Immature natural killer cell (primary cell): ENCODE measurements at regions not wholly inside any gene's neighbourhood (a gene's known extent, or its start where the extent isn't known, plus 50 kb on each side); places are given as distances from the start of the nearest gene placed in this dataset.
A peak's percentile ranks its signal among the peaks of the same experiment; 100 is the strongest.
"Not testable (repeated sequence)": the region's sequence is repeated elsewhere in the genome, so short reads cannot be mapped to it uniquely, and the experiment has no call there.

Experiments used
- DNase-seq, 3 donors: peaks; one replicate each; pipeline ENCODE4 v3.0.0; 2022; ENCODE audit warnings: mixed read lengths in 1 of 3
- H3K27ac Mint-ChIP-seq, 6 donors: one replicate each; pipeline ENCODE4 v1.8.0; 2020; ENCODE audit warnings: mixed read lengths in 6 of 6, mild to moderate bottlenecking in 5 of 6, inconsistent platforms in 4 of 6, moderate library complexity in 3 of 6
- H3K27me3 Mint-ChIP-seq, 3 donors: one replicate each; pipeline ENCODE4 v1.8.0; 2020 to 2021; ENCODE audit warnings: low read depth in 3 of 3, mild to moderate bottlenecking in 3 of 3, mixed read lengths in 3 of 3, moderate library complexity in 3 of 3, inconsistent platforms in 1 of 3
- H3K36me3 Mint-ChIP-seq, 3 donors: one replicate each; pipeline ENCODE4 v1.8.0; 2020; ENCODE audit warnings: mixed read lengths in 3 of 3, inconsistent platforms in 2 of 3, mild to moderate bottlenecking in 2 of 3
- H3K4me1 Mint-ChIP-seq, 2 donors: one replicate each; pipeline ENCODE4 v1.8.0; 2020; ENCODE audit warnings: inconsistent platforms in 2 of 2, mild to moderate bottlenecking in 2 of 2, mixed read lengths in 2 of 2, moderate library complexity in 1 of 2
- H3K4me3 Mint-ChIP-seq, 5 donors: one replicate each; pipeline ENCODE4 v1.8.0; 2020; ENCODE audit warnings: mild to moderate bottlenecking in 5 of 5, mixed read lengths in 5 of 5, inconsistent platforms in 3 of 5, moderate library complexity in 3 of 5
- H3K9me3 Mint-ChIP-seq, 6 donors: one replicate each; pipeline ENCODE4 v1.8.0; 2020; ENCODE audit warnings: mild to moderate bottlenecking in 6 of 6, mixed read lengths in 6 of 6, inconsistent platforms in 4 of 6, moderate library complexity in 3 of 6

DNA sequence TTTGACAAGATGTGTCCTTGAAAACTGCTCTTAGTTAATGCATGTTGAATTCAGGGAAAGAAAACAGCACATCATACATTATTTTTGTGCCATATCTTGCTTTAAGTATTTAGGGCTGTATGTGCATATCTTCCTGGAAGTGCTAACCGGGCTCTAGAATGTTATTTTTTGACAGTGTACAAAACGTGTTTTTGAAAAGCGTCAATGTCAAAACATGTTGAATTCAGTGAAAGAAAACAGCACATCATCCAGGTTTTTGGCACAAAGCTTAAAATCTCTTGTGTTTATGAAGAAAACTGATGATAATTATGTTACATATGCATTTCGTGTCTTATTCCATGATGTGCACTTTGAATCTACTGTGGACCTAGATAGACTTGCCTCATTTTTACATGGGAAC lies 82.7 kb downstream of the ASCL4 start:
- no peak overlapping the region for H3K4me3 Mint-ChIP-seq
- H3K27ac Mint-ChIP-seq, result no peak overlapping the region
- DNase-seq, result no peak
- no peaks in the 10 kb centered on the region for H3K36me3 Mint-ChIP-seq
- H3K4me1 Mint-ChIP-seq, result no peaks in the 10 kb centered on the region
- peaks cover 0 to 17% (median 5%) of the 10 kb centered on the region in 3 donors for H3K27me3 Mint-ChIP-seq
- H3K9me3 Mint-ChIP-seq, result peaks cover 0 to 1% (median 0%) of the 10 kb centered on the region in 6 donors

DNA sequence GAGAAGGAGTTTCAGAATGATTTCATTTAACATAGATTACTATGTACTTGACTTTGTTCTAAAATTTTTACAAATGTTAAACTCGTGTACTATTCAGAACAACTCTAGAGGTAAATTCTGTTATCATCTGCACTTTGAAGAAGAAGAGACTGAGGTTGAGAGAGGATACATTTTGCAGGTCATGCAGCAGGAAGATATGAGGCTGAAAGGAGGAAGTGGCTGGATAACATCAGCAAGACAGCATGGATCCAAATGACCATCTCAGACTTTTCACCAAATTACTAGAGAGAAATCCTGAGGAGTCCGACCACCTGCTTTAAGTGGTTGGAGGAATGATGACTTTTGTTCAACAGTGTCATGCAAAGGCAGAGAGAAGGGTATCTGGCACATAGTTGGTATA lies 84.9 kb downstream of the ASCL4 start:
- H3K36me3 Mint-ChIP-seq, result peaks cover 0 to 4% (median 0%) of the 10 kb centered on the region in 3 donors
- H3K9me3 Mint-ChIP-seq, result peaks cover 0 to 1% (median 0%) of the 10 kb centered on the region in 6 donors
- no peaks in the 10 kb centered on the region for H3K4me1 Mint-ChIP-seq
- DNase-seq, result no peak
- H3K4me3 Mint-ChIP-seq, result no peak overlapping the region
- H3K27ac Mint-ChIP-seq, result no peak overlapping the region
- peaks cover 6 to 34% (median 17%) of the 10 kb centered on the region in 3 donors for H3K27me3 Mint-ChIP-seq

DNA sequence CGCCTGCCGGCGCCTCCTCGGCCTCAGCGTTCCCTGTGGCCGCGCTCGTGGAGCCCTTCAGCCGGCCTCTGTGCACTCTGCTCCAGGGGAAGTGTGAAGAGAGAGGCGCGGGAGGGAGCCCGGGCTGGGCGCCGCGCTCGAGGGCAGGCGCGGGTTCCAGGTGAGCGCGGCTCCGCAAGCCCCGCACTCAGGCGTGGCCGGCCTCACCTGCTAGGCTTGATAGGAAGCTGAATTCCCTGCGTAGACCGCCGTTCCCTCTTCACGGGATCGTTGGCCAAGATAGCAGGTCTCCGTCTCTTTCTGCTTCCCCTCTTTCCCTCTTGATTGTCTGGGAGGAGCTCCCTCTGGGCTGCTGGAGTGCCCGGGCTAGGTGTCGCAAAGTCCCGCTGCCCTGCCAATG lies 89.7 kb downstream of the ASCL4 start:
- no peak for DNase-seq
- no peak overlapping the region for H3K27ac Mint-ChIP-seq
- H3K9me3 Mint-ChIP-seq, result peaks cover 0 to 1% (median 0%) of the 10 kb centered on the region in 6 donors
- H3K4me3 Mint-ChIP-seq, result no peak overlapping the region
- H3K27me3 Mint-ChIP-seq, result peaks cover 10 to 34% (median 22%) of the 10 kb centered on the region in 3 donors
- no peaks in the 10 kb centered on the region for H3K4me1 Mint-ChIP-seq
- peaks cover 0 to 4% (median 0%) of the 10 kb centered on the region in 3 donors for H3K36me3 Mint-ChIP-seq

DNA sequence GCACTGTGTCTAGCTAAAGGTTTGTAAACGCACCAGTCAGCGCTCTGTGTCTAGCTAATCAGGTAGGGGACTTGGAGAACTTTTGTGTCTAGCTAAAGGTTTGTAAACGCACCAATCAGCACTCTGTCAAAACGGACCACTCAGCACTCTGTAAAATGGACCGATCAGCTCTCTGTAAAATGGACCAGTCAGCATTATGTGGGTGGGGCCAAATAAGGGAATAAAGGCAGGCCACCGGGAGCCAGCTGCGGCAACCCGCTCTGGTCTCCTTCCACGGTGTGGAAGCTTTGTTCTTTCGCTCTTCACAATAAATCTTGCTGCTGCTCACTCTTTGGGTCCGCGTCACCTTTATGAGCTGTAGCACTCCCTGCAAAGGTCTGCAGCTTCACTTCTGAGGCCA lies 90.2 kb downstream of the ASCL4 start:
- H3K27ac Mint-ChIP-seq, H3K9me3 Mint-ChIP-seq: not testable (repeated sequence)
- H3K27me3 Mint-ChIP-seq, result peaks cover 10 to 36% (median 22%) of the 10 kb centered on the region in 3 donors

DNA sequence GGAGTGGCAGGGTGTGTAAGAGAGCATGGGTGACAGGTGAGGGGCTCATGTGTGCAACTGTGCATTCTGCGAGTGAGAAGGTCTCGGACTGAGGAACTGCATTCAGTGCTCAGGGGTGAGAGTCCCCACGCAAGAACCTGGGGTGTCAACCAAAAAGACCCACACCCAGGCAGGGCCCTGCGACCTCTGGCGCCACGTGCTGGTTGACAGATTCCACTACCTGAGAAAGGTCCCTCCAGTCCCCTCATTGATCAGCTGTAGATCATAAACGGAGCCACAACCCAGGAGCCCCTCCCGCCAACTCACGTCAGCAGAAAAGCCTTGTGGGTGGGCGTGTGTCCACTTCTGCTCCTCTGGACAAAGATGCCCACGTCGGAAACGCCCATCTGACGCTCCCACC lies 98.7 kb downstream of the ASCL4 start:
- no peaks in the 10 kb centered on the region for H3K4me1 Mint-ChIP-seq
- no peak for DNase-seq
- H3K4me3 Mint-ChIP-seq, result no peak overlapping the region
- H3K36me3 Mint-ChIP-seq, result no peaks in the 10 kb centered on the region
- no peak overlapping the region for H3K27ac Mint-ChIP-seq
- H3K27me3 Mint-ChIP-seq, result peaks cover 5 to 18% (median 8%) of the 10 kb centered on the region in 3 donors
- no peaks in the 10 kb centered on the region for H3K9me3 Mint-ChIP-seq

More for the DNA sequence above, 90.2 kb downstream of the ASCL4 start:
- DNase-seq, H3K36me3 Mint-ChIP-seq, H3K4me3 Mint-ChIP-seq, H3K4me1 Mint-ChIP-seq: not testable (repeated sequence)

DNA sequence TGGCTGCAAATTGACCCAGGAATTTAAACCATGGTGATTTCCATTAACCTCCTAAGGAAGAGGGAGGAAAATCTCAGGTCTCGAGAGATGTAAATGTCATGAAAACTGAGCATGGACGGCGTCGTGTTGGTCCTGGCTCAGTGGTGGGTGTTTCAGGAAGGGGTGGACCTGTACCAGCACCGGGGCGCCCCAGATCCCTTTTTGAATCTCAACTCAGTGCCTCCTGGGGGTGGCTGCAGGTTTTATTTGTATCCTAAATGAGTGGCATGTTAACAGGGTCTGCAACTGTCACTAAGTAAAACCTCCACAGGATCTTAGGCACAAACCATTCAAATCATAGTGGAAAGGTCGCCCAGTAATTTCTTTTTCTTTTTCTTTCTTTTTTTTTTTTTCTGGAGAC lies 101.3 kb downstream of the ASCL4 start:
- peaks cover 3 to 14% (median 4%) of the 10 kb centered on the region in 3 donors for H3K27me3 Mint-ChIP-seq

DNA sequence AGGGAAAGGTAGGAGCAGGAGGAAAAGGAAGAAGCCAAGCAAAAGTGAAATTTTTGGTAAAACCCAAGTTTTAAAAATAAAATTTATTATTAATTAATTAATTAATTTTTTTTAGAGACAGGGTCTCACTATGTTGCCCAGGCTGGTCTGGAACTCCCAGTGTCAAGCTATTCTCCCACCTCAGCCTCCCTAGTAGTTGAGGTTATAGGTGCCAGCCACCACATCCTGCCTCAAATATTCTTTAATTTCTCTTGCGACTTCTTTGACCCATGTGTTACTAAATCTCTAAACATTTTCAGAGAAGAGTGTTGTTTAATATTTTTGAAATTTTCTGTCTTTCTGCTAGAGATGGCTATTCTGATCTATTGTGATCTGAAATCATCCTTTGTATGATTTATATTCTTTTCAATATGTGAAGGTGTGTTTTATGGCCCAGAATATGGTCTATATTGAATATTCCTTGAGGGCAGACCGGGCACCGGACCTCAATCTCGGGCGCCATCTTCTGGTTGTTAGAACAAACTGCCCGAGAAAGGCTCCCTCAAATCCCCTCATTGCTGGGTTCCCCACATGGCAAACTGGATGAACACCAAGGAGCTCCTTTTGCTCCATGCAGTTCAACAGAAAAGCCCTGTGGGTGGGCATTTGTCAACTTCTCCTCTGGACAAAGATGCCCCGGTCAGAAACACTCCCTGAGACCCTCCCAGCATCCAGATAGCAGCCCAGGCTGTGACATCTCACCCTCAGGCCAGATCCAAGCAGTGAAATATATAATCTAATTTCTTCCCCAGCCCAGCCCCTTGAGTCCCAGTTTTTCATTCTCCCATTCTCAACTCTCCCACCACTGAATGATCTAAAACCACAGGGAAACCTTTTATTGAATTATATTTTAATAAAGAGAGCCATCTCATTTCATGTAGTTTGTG lies 110.5 kb downstream of the ASCL4 start:
- no peaks in the 10 kb centered on the region for H3K36me3 Mint-ChIP-seq
- peak; percentile 30 to 46 (median 42) for DNase-seq
- peaks cover 3 to 9% (median 6%) of the 10 kb centered on the region in 3 donors for H3K27me3 Mint-ChIP-seq
- H3K9me3 Mint-ChIP-seq, result no peaks in the 10 kb centered on the region
- H3K4me1 Mint-ChIP-seq, result peaks cover 10 to 12% of the 10 kb centered on the region in 2 donors
- H3K4me3 Mint-ChIP-seq, result peak overlapping the region in 3 of 5 donors; percentile 9 to 45 (median 33)
- H3K27ac Mint-ChIP-seq, result peak overlapping the region in 2 of 6 donors; percentile 16 to 42

More for the DNA sequence above, 101.3 kb downstream of the ASCL4 start:
- Mint-ChIP-seq H3K9me3 (no peaks in the 10 kb centered on the region), H3K4me1 (no peaks in the 10 kb centered on the region), H3K4me3 (no peak overlapping the region), H3K27ac (no peak overlapping the region), H3K36me3 (no peaks in the 10 kb centered on the region)
- no peak for DNase-seq

DNA sequence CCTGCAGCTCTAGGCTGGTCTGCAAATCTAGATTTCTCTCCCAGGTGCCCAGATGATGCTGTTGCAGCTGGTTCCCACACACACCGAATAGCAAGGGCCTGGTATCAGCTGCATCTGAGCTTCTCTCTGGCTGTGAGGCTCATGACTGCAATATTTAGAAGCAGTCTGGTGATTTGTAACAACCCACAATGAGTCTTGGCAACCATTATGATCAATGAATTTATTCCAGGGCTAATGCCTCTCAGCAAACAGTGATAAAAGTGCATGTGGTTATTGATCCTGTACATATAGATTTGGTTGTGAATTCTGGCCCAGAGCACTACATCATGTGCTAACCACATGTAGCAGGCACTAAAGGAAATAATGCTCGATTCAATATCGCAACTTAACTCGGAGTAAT lies 114.3 kb downstream of the ASCL4 start:
- Mint-ChIP-seq H3K36me3 (no peaks in the 10 kb centered on the region), H3K4me1 (peaks cover 10 to 12% of the 10 kb centered on the region in 2 donors), H3K27me3 (peaks cover 3 to 10% (median 7%) of the 10 kb centered on the region in 3 donors), H3K27ac (no peak overlapping the region), H3K4me3 (no peak overlapping the region), H3K9me3 (no peaks in the 10 kb centered on the region)
- no peak for DNase-seq

DNA sequence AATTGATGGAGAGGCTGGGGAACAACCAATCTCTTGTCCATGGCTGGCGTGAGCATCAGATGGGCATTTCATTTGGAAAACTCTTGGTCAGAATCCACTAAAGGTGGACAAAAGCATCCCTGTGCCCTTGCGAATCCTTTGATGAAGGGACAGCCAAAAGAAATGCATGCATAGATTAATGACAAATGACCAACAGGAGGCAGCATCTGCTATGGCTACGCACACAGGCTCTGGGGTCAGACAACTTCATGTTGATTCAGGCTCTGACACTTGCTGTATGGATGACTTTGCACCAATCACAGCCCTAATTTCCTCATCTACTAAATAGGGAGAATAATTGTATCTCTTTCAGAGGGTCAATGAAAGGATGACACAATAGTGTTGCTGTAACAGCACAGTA lies 117.5 kb downstream of the ASCL4 start:
- Mint-ChIP-seq H3K9me3 (no peaks in the 10 kb centered on the region), H3K27ac (no peak overlapping the region), H3K27me3 (peaks cover 3 to 11% (median 4%) of the 10 kb centered on the region in 3 donors), H3K4me3 (no peak overlapping the region), H3K4me1 (no peaks in the 10 kb centered on the region), H3K36me3 (no peaks in the 10 kb centered on the region)
- no peak for DNase-seq

DNA sequence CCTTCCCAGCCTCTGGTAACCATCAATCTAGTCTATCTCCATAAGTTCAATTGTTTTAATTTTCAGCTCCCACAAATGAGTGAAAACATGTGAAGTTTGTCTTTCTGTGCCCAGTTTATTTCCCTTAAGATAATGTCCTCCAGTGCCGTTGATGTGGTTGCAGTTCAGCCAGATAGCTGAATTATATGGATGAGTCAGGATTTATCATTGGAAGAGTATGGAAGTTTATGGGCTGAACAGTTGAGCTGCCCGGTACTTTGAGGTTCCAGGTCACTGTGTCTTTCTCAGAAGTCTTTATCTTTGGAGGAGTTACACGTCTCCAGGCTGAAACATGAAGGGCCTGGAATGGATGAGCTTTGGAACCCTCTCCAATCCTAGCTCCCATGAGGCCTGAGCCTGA lies 120.1 kb downstream of the ASCL4 start:
- H3K4me1 Mint-ChIP-seq, result no peaks in the 10 kb centered on the region
- no peaks in the 10 kb centered on the region for H3K9me3 Mint-ChIP-seq
- DNase-seq, result no peak
- H3K36me3 Mint-ChIP-seq, result no peaks in the 10 kb centered on the region
- H3K4me3 Mint-ChIP-seq, result no peak overlapping the region
- H3K27me3 Mint-ChIP-seq, result peaks cover 2 to 8% (median 4%) of the 10 kb centered on the region in 3 donors
- H3K27ac Mint-ChIP-seq, result no peak overlapping the region

DNA sequence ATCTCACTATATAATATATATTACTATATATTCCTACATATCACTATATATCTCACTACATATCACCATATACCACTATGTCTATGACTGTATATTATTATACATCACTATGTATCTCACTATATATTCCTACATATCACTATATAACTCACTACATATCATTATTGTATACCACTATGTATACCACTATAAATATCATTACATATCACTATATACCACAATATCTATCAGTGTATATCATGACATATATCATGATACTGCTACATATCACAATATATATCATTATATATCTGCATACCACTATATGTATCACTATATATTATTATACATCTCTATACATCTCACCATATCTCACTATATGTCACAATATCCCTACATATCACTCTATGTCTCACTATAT lies 121.5 kb downstream of the ASCL4 start:
- peaks cover 1 to 8% (median 1%) of the 10 kb centered on the region in 3 donors for H3K27me3 Mint-ChIP-seq
- no peak overlapping the region for H3K4me3 Mint-ChIP-seq
- DNase-seq, result no peak
- no peaks in the 10 kb centered on the region for H3K4me1 Mint-ChIP-seq
- H3K36me3 Mint-ChIP-seq, result no peaks in the 10 kb centered on the region
- H3K9me3 Mint-ChIP-seq, result no peaks in the 10 kb centered on the region
- H3K27ac Mint-ChIP-seq, result no peak overlapping the region

DNA sequence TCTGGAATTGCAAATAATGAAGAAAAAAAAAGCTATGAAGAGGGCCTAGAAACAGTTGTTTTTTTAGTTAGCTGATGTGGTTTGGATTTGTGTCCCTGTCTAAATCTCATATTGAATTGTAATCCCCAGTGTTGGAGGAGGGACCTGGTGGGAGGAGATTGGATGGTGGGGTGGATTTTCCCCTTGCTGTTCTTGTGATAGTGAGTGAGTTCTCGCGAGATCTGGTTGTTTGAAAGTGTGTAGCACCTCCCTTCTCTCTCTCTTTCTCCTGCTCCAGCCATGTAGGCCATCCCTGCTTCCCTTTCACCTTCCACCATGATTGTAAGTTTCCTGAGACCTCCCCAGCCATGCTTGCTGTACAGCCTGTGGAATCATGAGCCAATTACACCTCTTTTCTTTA lies 126.1 kb downstream of the ASCL4 start:
- no peaks in the 10 kb centered on the region for H3K36me3 Mint-ChIP-seq
- H3K27ac Mint-ChIP-seq, result no peak overlapping the region
- peaks cover 10 to 14% (median 11%) of the 10 kb centered on the region in 3 donors for H3K27me3 Mint-ChIP-seq
- H3K4me1 Mint-ChIP-seq, result peaks cover 0 to 4% of the 10 kb centered on the region in 2 donors
- no peak for DNase-seq
- no peak overlapping the region for H3K4me3 Mint-ChIP-seq
- no peaks in the 10 kb centered on the region for H3K9me3 Mint-ChIP-seq

DNA sequence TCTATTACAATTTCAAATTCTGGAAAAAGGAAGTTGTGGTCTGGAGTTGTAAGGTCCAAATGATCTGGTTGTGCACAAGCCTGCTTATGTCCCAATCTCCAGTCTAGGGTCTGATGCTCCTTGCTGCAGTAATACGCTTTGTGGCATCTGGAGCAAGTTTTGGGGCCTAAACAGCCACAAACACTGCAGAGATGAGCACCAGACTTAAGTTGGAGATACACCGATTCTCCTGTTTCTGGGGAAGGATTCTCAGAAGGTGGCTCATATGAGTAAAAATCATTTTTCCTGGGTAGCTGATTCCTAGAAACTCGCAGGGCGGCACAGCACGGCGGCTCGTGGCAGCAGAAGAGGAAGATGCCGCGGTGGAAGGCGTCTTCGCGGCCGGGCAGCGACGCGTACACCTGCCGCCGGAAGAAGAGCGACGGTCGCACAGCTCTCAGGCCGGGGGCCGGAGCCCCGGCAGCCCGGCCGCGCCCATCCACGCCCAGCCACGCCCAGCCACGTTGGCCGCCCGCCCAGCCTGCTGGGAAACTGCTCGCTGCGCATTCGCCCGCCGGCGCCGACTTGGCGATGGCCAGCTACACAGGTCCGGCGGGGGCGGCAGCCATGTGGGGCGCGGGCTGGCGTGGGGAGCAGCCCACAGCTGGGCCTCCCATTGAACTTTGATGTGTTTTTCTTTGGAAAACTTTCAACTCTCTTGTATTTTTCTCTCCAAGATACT lies 129.0 kb downstream of the ASCL4 start:
- DNase-seq, result no peak
- Mint-ChIP-seq H3K27ac (no peak overlapping the region), H3K36me3 (no peaks in the 10 kb centered on the region), H3K9me3 (no peaks in the 10 kb centered on the region), H3K4me1 (peaks cover 0 to 4% of the 10 kb centered on the region in 2 donors), H3K27me3 (peaks cover 14% of the 10 kb centered on the region in 3 donors), H3K4me3 (peak overlapping the region in 4 of 5 donors; percentile 40 to 71 (median 44))

DNA sequence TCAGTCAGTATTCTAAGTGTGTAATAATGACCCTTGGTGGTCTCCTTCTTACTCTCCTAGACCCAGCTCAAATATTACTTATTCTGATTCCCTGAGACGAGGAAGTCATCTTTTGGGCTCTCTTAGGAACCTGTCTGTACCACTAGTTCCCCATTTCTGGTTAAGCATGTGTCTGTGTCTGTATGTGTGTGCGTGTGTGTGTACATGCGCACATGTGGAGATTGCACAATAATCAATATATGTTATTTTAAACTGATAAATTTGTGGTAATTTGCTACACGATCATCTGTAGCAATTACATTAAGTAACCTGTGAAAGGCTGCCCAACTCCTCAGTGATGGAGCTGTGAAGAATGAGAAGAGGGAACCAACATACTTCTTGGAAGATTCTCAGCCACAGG lies 132.2 kb downstream of the ASCL4 start:
- Mint-ChIP-seq H3K9me3 (no peaks in the 10 kb centered on the region), H3K4me3 (no peak overlapping the region), H3K27me3 (peaks cover 14 to 19% (median 14%) of the 10 kb centered on the region in 3 donors), H3K4me1 (peaks cover 0 to 6% of the 10 kb centered on the region in 2 donors), H3K36me3 (no peaks in the 10 kb centered on the region), H3K27ac (no peak overlapping the region)
- no peak for DNase-seq
